ENCODE measurements at regions not wholly inside any gene's neighbourhood (a gene's known extent, or its start where the extent isn't known, plus 50 kb on each side); places are given as distances from the start of the nearest gene placed in this dataset.

GRCh38 chr2:48122166-48122565, 192.3 kb upstream of the FOXN2 start:
- TF ChIP-seq ETS1 (IDR thresholded peaks at IDR 0.05) (no peak), EZH2 (IDR thresholded peaks at IDR 0.05; ENCODE audit: low read depth, unreplicated experiment) (no peak), NANOG (IDR thresholded peaks at IDR 0.05; ENCODE audit: borderline replicate concordance) (no peak), POLR2AphosphoS5 (IDR thresholded peaks at IDR 0.05; ENCODE audit: low read depth) (no peak), REST (IDR thresholded peaks at IDR 0.05; ENCODE audit: unreplicated experiment) (no peak), ZNF114 (CRISPR knock-in tag; IDR thresholded peaks at IDR 0.05) (no peak), ZNF462 (CRISPR knock-in tag; IDR thresholded peaks at IDR 0.05) (no peak), JUNB (IDR thresholded peaks at IDR 0.05; ENCODE audit: unreplicated experiment) (no peak), EZH2phosphoT487 (IDR thresholded peaks at IDR 0.05; ENCODE audit: unreplicated experiment) (no peak), STAT1 (IDR thresholded peaks at IDR 0.05; ENCODE audit: unreplicated experiment) (no peak)
- H3K4me1 ChIP-seq (ENCODE audit: insufficient read depth): no peaks in the 10 kb centered on the region
- Mint-ChIP-seq H3K4me1 (no peaks in the 10 kb centered on the region), H3K4me3 (no peak overlapping the region), H3K27ac (no peak overlapping the region), H3K9me3 (no peaks in the 10 kb centered on the region), H3K27me3 (ENCODE audit: insufficient read depth, low read depth, poor library complexity) (peaks cover 4% of the 10 kb centered on the region), H3K36me3 (ENCODE audit: low read depth) (no peaks in the 10 kb centered on the region)
- no peak for DNase-seq (ENCODE audit: low spot score)
- H3K9me2 ChIP-seq (ENCODE audit: insufficient read depth): 0 out of 2 replicates have a peak, but pooled peaks cover 9% of the 10 kb centered on the region
- no peaks in the 10 kb centered on the region for H3F3A ChIP-seq (replicated peaks; ENCODE audit: low read depth)
- H3K27ac ChIP-seq (ENCODE audit: low read depth): no peak overlapping the region
- H2AFZ ChIP-seq: no peak overlapping the region
- H3K4me3 ChIP-seq: no peak overlapping the region
- ATAC-seq: no peak
- no peaks in the 10 kb centered on the region for H3K79me2 ChIP-seq (replicated peaks; ENCODE audit: insufficient read depth)
- H3K36me3 ChIP-seq (ENCODE audit: insufficient read depth): no peaks in the 10 kb centered on the region; the same call in 1 of the 2 replicates
- no peaks in the 10 kb centered on the region for H3K27me3 ChIP-seq (ENCODE audit: insufficient read depth)
- H3K4me2 ChIP-seq: no peak overlapping the region
- H4K20me1 ChIP-seq (replicated peaks; ENCODE audit: insufficient read depth): no peaks in the 10 kb centered on the region

Data from GM23338 (cell line).